ENCODE measurements at regions not wholly inside any gene's neighbourhood (a gene's known extent, or its start where the extent isn't known, plus 50 kb on each side); places are given as distances from the start of the nearest gene placed in this dataset.

DNA sequence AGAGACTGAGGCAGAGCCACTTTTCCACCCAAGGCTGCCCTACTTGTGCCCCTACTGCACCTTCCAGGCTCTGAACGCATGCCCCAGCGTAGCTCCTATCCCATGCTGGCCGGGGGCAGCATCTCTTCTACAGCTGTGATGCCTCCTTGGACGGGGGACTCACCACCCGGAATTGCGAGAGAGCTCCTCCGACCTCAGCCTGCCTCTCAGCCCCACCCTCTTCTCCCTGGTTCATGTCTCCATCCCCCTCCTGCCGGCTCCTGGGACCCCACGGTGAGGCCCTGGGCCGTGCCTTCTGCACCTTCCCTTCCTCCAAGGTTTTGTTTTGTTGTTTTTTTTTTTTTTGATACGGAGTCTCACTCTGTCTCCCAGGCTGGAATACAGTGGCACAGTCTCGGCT is 112.4 kb downstream of the MICALL2 start:
- Histone ChIP-seq H3K36me3 (ENCODE audit: control insufficient read depth in 2 of 2, extremely low read depth in 1 of 2, insufficient read depth in 2 of 2, low read length in 2 of 2) (no peaks in the 10 kb centered on the region), H3K4me1 (ENCODE audit: control insufficient read depth, extremely low read depth, insufficient read depth, low read length) (no peaks in the 10 kb centered on the region), H2AFZ (ENCODE audit: low read depth, low read length) (no peak overlapping the region), H3K4me3 (replicated peaks in 1 of 3; ENCODE audit: insufficient read depth in 1 of 3, low read depth in 1 of 3, low read length in 3 of 3) (no peak overlapping the region), H3K79me2 (ENCODE audit: control insufficient read depth, insufficient read depth, low read length) (no peaks in the 10 kb centered on the region), H3K4me2 (ENCODE audit: insufficient read depth, low read length) (no peak overlapping the region), H3K27ac (ENCODE audit: insufficient read depth, low read depth, low read length) (no peak overlapping the region), H3K27me3 (ENCODE audit: control insufficient read depth in 2 of 2, insufficient read depth in 2 of 2, low read length in 2 of 2) (no peaks in the 10 kb centered on the region), H4K20me1 (replicated peaks; ENCODE audit: control insufficient read depth, extremely low read depth, insufficient read depth, low read length) (no peaks in the 10 kb centered on the region), H3K9me3 (replicated peaks; ENCODE audit: control insufficient read depth, insufficient read depth, low read length) (no peaks in the 10 kb centered on the region), H3K9ac (replicated peaks; ENCODE audit: extremely low read depth, insufficient read depth, low read length) (no peak overlapping the region), H3K9me1 (replicated peaks; ENCODE audit: control insufficient read depth, extremely low read depth, insufficient read depth, low read length) (no peaks in the 10 kb centered on the region)
- intact Hi-C loops (cut with micrococcal nuclease), result no loop called here
- POLR2A ChIA-PET, result no interaction called here
- FAIRE-seq, result no peak
- dilution Hi-C loops (cut with MboI; ENCODE audit: extremely low pct_ligation_motif_present, low sequenced_read_pairs), result no loop called here
- TF ChIP-seq, protein P1, sequence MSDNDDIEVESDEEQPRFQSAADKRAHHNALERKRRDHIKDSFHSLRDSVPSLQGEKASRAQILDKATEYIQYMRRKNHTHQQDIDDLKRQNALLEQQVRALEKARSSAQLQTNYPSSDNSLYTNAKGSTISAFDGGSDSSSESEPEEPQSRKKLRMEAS (IDR thresholded peaks at IDR 0.05; ENCODE audit: insufficient read depth, insufficient read length), result no peak
- TF ChIP-seq, protein P2, sequence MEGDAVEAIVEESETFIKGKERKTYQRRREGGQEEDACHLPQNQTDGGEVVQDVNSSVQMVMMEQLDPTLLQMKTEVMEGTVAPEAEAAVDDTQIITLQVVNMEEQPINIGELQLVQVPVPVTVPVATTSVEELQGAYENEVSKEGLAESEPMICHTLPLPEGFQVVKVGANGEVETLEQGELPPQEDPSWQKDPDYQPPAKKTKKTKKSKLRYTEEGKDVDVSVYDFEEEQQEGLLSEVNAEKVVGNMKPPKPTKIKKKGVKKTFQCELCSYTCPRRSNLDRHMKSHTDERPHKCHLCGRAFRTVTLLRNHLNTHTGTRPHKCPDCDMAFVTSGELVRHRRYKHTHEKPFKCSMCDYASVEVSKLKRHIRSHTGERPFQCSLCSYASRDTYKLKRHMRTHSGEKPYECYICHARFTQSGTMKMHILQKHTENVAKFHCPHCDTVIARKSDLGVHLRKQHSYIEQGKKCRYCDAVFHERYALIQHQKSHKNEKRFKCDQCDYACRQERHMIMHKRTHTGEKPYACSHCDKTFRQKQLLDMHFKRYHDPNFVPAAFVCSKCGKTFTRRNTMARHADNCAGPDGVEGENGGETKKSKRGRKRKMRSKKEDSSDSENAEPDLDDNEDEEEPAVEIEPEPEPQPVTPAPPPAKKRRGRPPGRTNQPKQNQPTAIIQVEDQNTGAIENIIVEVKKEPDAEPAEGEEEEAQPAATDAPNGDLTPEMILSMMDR (IDR thresholded peaks at IDR 0.05; ENCODE audit: extremely low read depth in 1 of 2, insufficient read depth in 1 of 2, low read depth in 1 of 2, low read length in 2 of 2), result no peak
- no peak for TF ChIP-seq JUN (IDR thresholded peaks at IDR 0.05; ENCODE audit: borderline replicate concordance, insufficient read depth, insufficient read length, low read depth)
- TF ChIP-seq FOS (IDR thresholded peaks at IDR 0.05; ENCODE audit: borderline replicate concordance, insufficient read depth, low read length), result no peak
- TF ChIP-seq POLR2A (IDR thresholded peaks at IDR 0.05; ENCODE audit: low read depth, low read length), result no peak
- no peak for TF ChIP-seq EZH2 (IDR thresholded peaks at IDR 0.05; ENCODE audit: borderline replicate concordance, low read depth, low read length, severe bottlenecking)
- TF ChIP-seq POLR2AphosphoS5 (IDR thresholded peaks at IDR 0.05; ENCODE audit: insufficient read depth, low read depth, low read length), result no peak
- no peak for TF ChIP-seq MYC (IDR thresholded peaks at IDR 0.05; ENCODE audit: low read depth, low read length)
- no peak for TF ChIP-seq GATA2 (IDR thresholded peaks at IDR 0.05; ENCODE audit: insufficient read depth, insufficient read length, low read depth, low read length)
- CTCF ChIA-PET, result no interaction called here
- BruUV-seq (replicated peaks), result no TSS peak
- no peak for DNase-seq (ENCODE audit: low read depth, low spot score)
